A549 (cell line): ENCODE measurements at regions not wholly inside any gene's neighbourhood (a gene's known extent, or its start where the extent isn't known, plus 50 kb on each side); places are given as distances from the start of the nearest gene placed in this dataset.
A peak's percentile ranks its signal among the peaks of the same experiment; 100 is the strongest.

Experiments
- ATAC-seq, 2 experiments: fragments of 200-7000 bp in 1 of 2; fragments of >200 bp in 1 of 2; cut with Nextera tagmentation in 1 of 2; cut with Tn5 transposase in 1 of 2; 3 replicates each; pipeline versions ENCODE4 v1.8.0 to v1.9.1; 2018 to 2020; ENCODE audit warnings: mild to moderate bottlenecking in 1 of 2, moderate library complexity in 1 of 2
- CTCF ChIA-PET: fragments of 300-600 bp; sonication (Branson Sonifier 250); formaldehyde crosslinking; extraction: SDS; loops from one replicate; lab custom pipeline; 2021; ENCODE audit warnings: antibody characterized with exemption, inconsistent platforms; lab: Yijun Ruan, JAX
- POLR2A ChIA-PET: fragments of 350-600 bp; formaldehyde crosslinking; extraction: SDS; loops from one replicate; lab custom pipeline; 2021; ENCODE audit warnings: antibody characterized with exemption, inconsistent platforms; lab: Yijun Ruan, JAX
- DNase-seq, 2 experiments: peaks; one replicate each; pipeline versions ENCODE4 v3.0.0 to v3.0.0-alpha.2; 2011 to 2016; ENCODE audit warnings: low read depth in 1 of 2, low spot score in 1 of 2
- FAIRE-seq: peaks from 2 replicates; lab custom pipeline; 2011; peaks lifted over from hg19 to GRCh38; lab: Jason Lieb, UNC
- H3K27ac ChIP-seq, 2 experiments: fragments of >200 bp; sonication (Bioruptor Twin); formaldehyde crosslinking; 3 replicates each; pipeline ENCODE4 v1.5.1; 2016 to 2017
- H3K4me1 ChIP-seq: fragments of >200 bp; sonication (Bioruptor Twin); formaldehyde crosslinking; 3 replicates; pipeline ENCODE4 v1.6.1; 2016
- H3K4me2 ChIP-seq: fragments of >200 bp; sonication (Bioruptor Twin); formaldehyde crosslinking; 3 replicates; pipeline ENCODE4 v1.6.1; 2016
- H3K4me3 ChIP-seq: fragments of >200 bp; sonication (Bioruptor Twin); formaldehyde crosslinking; 3 replicates; pipeline ENCODE4 v1.5.1; 2016
- H3K9me3 ChIP-seq: fragments of >200 bp; sonication (Bioruptor Twin); formaldehyde crosslinking; 3 replicates; pipeline ENCODE4 v1.6.1; 2016
- EHF ChIP-seq: fragments of 250-450 bp; sonication (Bioruptor Pico); IDR thresholded peaks from 2 replicates; pipeline ENCODE4 v1.5.0; 2020; ENCODE audit warnings: mild to moderate bottlenecking
- EHMT2 ChIP-seq: fragments of 200-600 bp; sonication (generic); IDR thresholded peaks from 2 replicates; pipeline ENCODE4 v1.6.1; 2016; ENCODE audit warnings: antibody characterized with exemption, low read depth, mild to moderate bottlenecking, moderate library complexity
- EP300 ChIP-seq, 2 experiments: fragments of >200 bp; sonication (Bioruptor Twin); formaldehyde crosslinking; IDR thresholded peaks; 2 replicates in 1 of 2; 3 replicates in 1 of 2; pipeline ENCODE4 v1.6.1; 2016 to 2017
- FOSB ChIP-seq: fragments of 250-450 bp; sonication (Bioruptor Pico); IDR thresholded peaks from 2 replicates; pipeline ENCODE4 v1.5.0; 2020; ENCODE audit warnings: mild to moderate bottlenecking, moderate library complexity
- FOXS1 ChIP-seq: fragments of 250-450 bp; sonication (Bioruptor Pico); IDR thresholded peaks from 2 replicates; pipeline ENCODE4 v1.5.0; 2020; ENCODE audit warnings: mild to moderate bottlenecking, moderate library complexity
- GATA3 ChIP-seq: IDR thresholded peaks from 2 replicates; pipeline ENCODE4 v1.6.1; 2012; ENCODE audit warnings: borderline replicate concordance
- HOXA7 ChIP-seq: fragments of 250-450 bp; sonication (Bioruptor Pico); IDR thresholded peaks from 2 replicates; pipeline ENCODE4 v1.5.0; 2020; ENCODE audit warnings: mild to moderate bottlenecking, moderate library complexity
- HOXB5 ChIP-seq: fragments of 250-450 bp; sonication (Bioruptor Pico); IDR thresholded peaks from 2 replicates; pipeline ENCODE4 v1.5.0; 2020; ENCODE audit warnings: mild to moderate bottlenecking, moderate library complexity
- JUNB ChIP-seq: fragments of >200 bp; sonication (Bioruptor Twin); formaldehyde crosslinking; IDR thresholded peaks from 2 replicates; pipeline ENCODE4 v1.6.1; 2016
- KDM1A ChIP-seq: fragments of 200-600 bp; sonication (generic); IDR thresholded peaks from 2 replicates; pipeline ENCODE4 v1.6.1; 2016; ENCODE audit warnings: low read depth, mild to moderate bottlenecking
- KDM5A ChIP-seq: fragments of 200-600 bp; sonication (generic); IDR thresholded peaks from 2 replicates; pipeline ENCODE4 v1.6.1; 2016; ENCODE audit warnings: antibody characterized with exemption, mild to moderate bottlenecking
- MAZ ChIP-seq: fragments of 150-350 bp; IDR thresholded peaks from 2 replicates; pipeline ENCODE4 v1.6.1; 2014; ENCODE audit warnings: antibody characterized with exemption, low read depth, low read length, borderline replicate concordance
- NPAS2 ChIP-seq: fragments of 250-450 bp; sonication (Bioruptor Pico); IDR thresholded peaks from 2 replicates; pipeline ENCODE4 v1.8.0; 2022; ENCODE audit warnings: mild to moderate bottlenecking, moderate library complexity, borderline replicate concordance
- NR3C1 ChIP-seq: fragments of >200 bp; sonication (Bioruptor Twin); formaldehyde crosslinking; IDR thresholded peaks from 3 replicates; pipeline ENCODE4 v1.6.1; 2017
- RAD21 ChIP-seq, 2 experiments: fragments of >200 bp in 1 of 2; sonication (Bioruptor Twin) in 1 of 2; formaldehyde crosslinking in 1 of 2; IDR thresholded peaks in 1 of 2; conservative IDR thresholded peaks in 1 of 2; 2 replicates in 1 of 2; 3 replicates in 1 of 2; pipeline ENCODE4 v1.6.1; 2012 to 2018; ENCODE audit warnings: inconsistent platforms in 1 of 2
- RARB ChIP-seq: fragments of 250-450 bp; sonication (Bioruptor Pico); IDR thresholded peaks from 2 replicates; pipeline ENCODE4 v1.8.0; 2021; ENCODE audit warnings: mild to moderate bottlenecking, moderate library complexity
- SREBF2 ChIP-seq: fragments of 450-650 bp; IDR thresholded peaks from 2 replicates; pipeline ENCODE4 v1.6.1; 2014; ENCODE audit warnings: mild to moderate bottlenecking, moderate library complexity
- TFCP2L1 ChIP-seq: fragments of 250-450 bp; sonication (Bioruptor Pico); IDR thresholded peaks from 2 replicates; pipeline ENCODE4 v1.5.0; 2021; ENCODE audit warnings: mild to moderate bottlenecking
- TP53 ChIP-seq: fragments of 250-450 bp; sonication (Bioruptor Pico); IDR thresholded peaks from 2 replicates; pipeline ENCODE4 v1.5.0; 2021; ENCODE audit warnings: mild to moderate bottlenecking, moderate library complexity
- ZFP36 ChIP-seq: fragments of 450-650 bp; IDR thresholded peaks from 2 replicates; pipeline ENCODE4 v1.6.1; 2014; ENCODE audit warnings: borderline replicate concordance; ENCODE audit not compliant: partially characterized antibody
- ZSCAN20 ChIP-seq: fragments of 250-450 bp; sonication (Bioruptor Pico); IDR thresholded peaks from 2 replicates; pipeline ENCODE4 v1.8.0; 2022; ENCODE audit warnings: mild to moderate bottlenecking, moderate library complexity
- WGBS: methylation state at CpG from one replicate; pipeline ENCODE4 v1.1.6; 2017; ENCODE audit errors: missing lambda C conversion rate; 5-methylcytosine and 5-hydroxymethylcytosine counted together
- TF ChIP-seq, protein P1 (sequence below): fragments of >200 bp; sonication (Bioruptor Twin); formaldehyde crosslinking; IDR thresholded peaks from 3 replicates; pipeline ENCODE4 v1.5.1; 2016
- TF ChIP-seq, protein P2 (sequence below): fragments of >200 bp; sonication (Bioruptor Twin); formaldehyde crosslinking; IDR thresholded peaks from 2 replicates; pipeline ENCODE4 v1.6.1; 2016
- TF ChIP-seq, protein P3 (sequence below): IDR thresholded peaks from 2 replicates; pipeline ENCODE4 v1.6.1; 2012

DNA sequence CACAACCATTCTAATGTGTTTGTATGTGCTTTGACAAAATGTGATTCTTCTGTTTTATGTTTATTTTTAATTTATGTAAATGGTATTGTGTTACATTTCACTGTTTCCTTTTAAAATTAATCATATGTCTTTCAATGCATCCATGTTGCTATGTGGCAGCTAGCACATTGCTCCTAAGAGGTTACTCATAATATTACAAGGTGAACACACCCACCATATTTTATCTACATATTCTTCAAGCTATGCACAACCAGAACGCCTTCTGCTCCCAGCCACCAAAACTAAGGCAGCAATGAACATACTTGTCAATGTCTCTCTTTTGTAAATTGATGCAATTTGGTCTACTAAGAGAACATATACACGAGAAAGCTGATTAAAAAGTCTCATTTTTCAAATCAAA, 160.6 kb upstream of the OSR1 start:
- Histone ChIP-seq H3K4me3 (no peak overlapping the region), H3K4me1 (no peaks in the 10 kb centered on the region), H3K4me2 (no peak overlapping the region), H3K9me3 (no peaks in the 10 kb centered on the region), H3K27ac (no peak overlapping the region)
- DNase-seq (no peak), FAIRE-seq (no peak), ATAC-seq (no peak)
- ChIA-PET POLR2A (no interaction called here), CTCF (interaction anchor here (0.5 to 1.3 kb wide), 3 partner anchors 10 to 148 kb away, joined by 3 to 4 read pairs (median 3); no protein-coding TSS in a partner anchor)
- WGBS = 65% methylated on average over 2 of the region's 2 CpGs
- TF ChIP-seq, protein P1, sequence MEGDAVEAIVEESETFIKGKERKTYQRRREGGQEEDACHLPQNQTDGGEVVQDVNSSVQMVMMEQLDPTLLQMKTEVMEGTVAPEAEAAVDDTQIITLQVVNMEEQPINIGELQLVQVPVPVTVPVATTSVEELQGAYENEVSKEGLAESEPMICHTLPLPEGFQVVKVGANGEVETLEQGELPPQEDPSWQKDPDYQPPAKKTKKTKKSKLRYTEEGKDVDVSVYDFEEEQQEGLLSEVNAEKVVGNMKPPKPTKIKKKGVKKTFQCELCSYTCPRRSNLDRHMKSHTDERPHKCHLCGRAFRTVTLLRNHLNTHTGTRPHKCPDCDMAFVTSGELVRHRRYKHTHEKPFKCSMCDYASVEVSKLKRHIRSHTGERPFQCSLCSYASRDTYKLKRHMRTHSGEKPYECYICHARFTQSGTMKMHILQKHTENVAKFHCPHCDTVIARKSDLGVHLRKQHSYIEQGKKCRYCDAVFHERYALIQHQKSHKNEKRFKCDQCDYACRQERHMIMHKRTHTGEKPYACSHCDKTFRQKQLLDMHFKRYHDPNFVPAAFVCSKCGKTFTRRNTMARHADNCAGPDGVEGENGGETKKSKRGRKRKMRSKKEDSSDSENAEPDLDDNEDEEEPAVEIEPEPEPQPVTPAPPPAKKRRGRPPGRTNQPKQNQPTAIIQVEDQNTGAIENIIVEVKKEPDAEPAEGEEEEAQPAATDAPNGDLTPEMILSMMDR = no peak
- TF ChIP-seq EHMT2 = no peak
- TF ChIP-seq HOXB5 = no peak

DNA sequence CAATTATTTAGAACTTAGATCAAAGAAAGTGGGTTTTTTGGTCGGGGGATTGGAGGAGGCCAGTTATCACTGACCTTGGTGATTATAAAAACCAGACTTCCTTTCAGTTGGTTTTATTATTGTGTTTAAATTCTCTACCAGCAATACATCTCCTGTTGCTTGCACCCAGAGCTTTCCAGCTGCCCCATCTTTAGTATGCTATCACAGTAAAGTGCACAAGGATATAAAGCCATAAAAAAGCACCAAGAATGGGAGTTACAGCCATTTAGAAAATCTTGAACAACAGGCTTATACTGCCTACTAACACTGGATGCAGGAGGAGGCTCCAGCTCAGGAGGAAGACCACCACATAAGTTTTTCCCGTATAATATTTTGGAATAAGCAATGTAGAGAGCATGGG, 148.7 kb upstream of the OSR1 start:
- POLR2A ChIA-PET = no interaction called here
- FAIRE-seq = no peak

DNA sequence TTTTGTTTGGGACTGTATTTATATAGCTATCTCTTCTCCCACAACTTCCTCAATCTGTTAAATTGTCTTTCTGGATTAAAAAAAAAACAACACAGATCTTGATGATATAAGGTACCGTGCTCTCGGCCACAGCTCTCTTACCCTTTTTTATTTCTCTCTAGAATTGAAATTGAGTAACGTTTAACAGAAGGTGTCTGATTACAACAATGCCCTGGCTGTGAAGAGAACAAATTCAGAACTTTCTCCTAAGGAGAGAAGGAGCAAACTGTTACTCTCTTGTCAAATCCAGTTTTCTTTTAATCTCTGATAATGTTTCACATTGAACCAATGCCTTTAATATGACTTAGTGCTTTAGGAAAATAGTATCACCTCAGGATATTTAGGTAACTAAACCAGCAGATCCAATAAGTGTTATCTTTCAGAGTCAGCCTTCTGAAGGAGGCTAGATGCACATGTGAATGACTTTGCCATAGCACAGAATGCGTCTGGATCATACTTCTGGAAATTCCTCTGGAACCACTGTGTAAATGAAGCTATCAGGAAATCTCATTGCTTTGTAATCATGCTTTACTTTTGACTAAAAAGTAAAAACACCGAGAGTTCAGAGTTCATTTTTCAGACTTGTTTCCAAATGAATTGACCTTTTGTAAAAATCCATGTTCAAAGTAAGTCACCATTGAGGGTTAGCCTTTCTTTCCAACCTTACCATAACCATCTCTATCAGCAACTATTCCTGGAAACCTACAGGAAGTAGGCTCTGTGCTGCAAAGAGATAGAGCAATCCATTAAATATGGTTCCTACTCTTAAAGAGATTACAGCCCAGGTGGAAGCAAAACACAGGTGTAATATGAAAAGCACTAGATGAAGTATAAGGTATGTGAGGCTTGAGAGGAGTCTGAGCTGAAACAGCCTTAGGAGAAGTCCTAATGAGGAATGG, 147.0 kb upstream of the OSR1 start:
- ATAC-seq = peak in 1 of 2 experiments; percentile 40; a peak in 3 of 6 replicates
- POLR2A ChIA-PET = no interaction called here
- peak; percentile 32 for FAIRE-seq

More for the DNA sequence above, 148.7 kb upstream of the OSR1 start:
- Histone ChIP-seq H3K9me3 (no peaks in the 10 kb centered on the region), H3K4me3 (no peak overlapping the region), H3K4me2 (no peak overlapping the region), H3K4me1 (peaks cover 24% of the 10 kb centered on the region), H3K27ac (no peak overlapping the region; a peak in 1 of 6 replicates)
- CTCF ChIA-PET = interaction anchor here (1.2 kb wide), 1 partner anchor 9 kb away, joined by 3 read pairs; no protein-coding TSS in a partner anchor
- DNase-seq = no peak
- whole genome bisulfite sequencing = 87% methylated on average over 2 of the region's 2 CpGs
- no peak for ATAC-seq
- TF ChIP-seq NR3C1 (no peak), KDM5A (no peak), TP53 (CRISPR knock-in tag) (no peak), RARB (no peak), KDM1A (no peak), MAZ (no peak), RAD21 (conservative IDR thresholded peaks at IDR 0.05 in 1 of 2, IDR thresholded peaks at IDR 0.05 in 1 of 2) (no peak), NPAS2 (CRISPR knock-in tag) (no peak)

DNA sequence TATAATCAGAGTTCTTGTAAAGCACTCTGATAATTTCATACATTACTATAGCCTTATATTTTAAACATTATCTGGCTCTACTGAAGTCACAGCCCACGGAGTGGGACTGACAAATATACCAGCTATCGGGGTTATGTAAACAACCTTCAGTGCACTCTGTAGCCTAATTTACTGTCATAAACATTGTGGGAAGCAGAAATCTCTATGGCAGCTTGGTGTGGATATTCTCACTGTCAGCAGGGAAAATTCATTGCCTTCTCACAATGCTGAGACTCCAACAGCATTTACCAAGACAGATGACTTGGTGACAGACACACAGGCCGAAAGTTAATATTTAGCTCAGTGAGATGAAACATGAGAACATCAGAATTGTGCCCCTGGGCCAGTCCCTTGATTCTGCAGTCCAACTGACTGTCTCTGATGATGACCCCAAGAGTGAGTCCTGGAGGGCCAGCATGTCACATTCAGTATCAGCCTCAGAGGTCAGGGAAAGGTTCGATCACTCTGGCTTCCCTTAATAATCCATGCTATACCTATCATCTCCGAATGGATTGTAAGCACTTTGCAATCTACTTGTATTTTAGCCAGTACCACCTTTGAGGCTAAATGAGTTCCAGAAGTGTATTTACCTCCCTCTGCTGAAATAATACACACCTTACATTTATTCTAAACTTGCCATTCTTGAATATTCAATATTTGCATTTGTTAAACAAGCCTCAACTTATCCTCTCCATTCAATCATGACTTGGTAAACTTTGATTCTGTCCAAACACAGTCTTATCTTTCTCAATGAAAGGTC, 146.2 kb upstream of the OSR1 start:
- WGBS = under 1% methylated on average over 5 of the region's 5 CpGs
- ATAC-seq (peak; percentile 90 to 94), DNase-seq (peak; percentile 28 to 81), FAIRE-seq (peak; percentile 28)
- peak overlapping the region; percentile 66 for H3K4me2 ChIP-seq
- H3K27ac ChIP-seq = peak overlapping the region; percentile 41 to 71
- H3K4me1 ChIP-seq = peaks cover 24% of the 10 kb centered on the region
- POLR2A ChIA-PET = no interaction called here
- H3K9me3 ChIP-seq = no peaks in the 10 kb centered on the region
- CTCF ChIA-PET = interaction anchor here (1.1 to 1.2 kb wide), 2 partner anchors 19 to 32 kb away, joined by 4 to 5 read pairs; no protein-coding TSS in a partner anchor
- no peak overlapping the region for H3K4me3 ChIP-seq
- TF ChIP-seq ZFP36 = no peak
- TF ChIP-seq EP300 (IDR thresholded peaks at IDR 0.05) = peak in 1 of 2 experiments; percentile 8; a peak in 1 of 5 replicates
- TF ChIP-seq, protein P2, sequence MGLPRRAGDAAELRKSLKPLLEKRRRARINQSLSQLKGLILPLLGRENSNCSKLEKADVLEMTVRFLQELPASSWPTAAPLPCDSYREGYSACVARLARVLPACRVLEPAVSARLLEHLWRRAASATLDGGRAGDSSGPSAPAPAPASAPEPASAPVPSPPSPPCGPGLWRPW = no peak
- TF ChIP-seq HOXA7 (CRISPR knock-in tag) = no peak
- peak; percentile 44; the same call in 1 of the 2 replicates for TF ChIP-seq HOXB5
- no peak for TF ChIP-seq EHMT2
- TF ChIP-seq GATA3 = peak; percentile 79
- TF ChIP-seq EHF (CRISPR knock-in tag) = no peak
- TF ChIP-seq NPAS2 (CRISPR knock-in tag) = no peak
- no peak for TF ChIP-seq JUNB
- TF ChIP-seq, protein P3, sequence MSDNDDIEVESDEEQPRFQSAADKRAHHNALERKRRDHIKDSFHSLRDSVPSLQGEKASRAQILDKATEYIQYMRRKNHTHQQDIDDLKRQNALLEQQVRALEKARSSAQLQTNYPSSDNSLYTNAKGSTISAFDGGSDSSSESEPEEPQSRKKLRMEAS = no peak
- TF ChIP-seq ZSCAN20 (CRISPR knock-in tag) = no peak
- no peak for TF ChIP-seq RARB

More for the DNA sequence above, 147.0 kb upstream of the OSR1 start:
- CTCF ChIA-PET = interaction anchor here (1.1 to 1.4 kb wide), 3 partner anchors 9 to 31 kb away, joined by 3 to 5 read pairs (median 4); no protein-coding TSS in a partner anchor
- WGBS = 38% methylated on average over 5 of the region's 5 CpGs
- DNase-seq = no peak
- H3K27ac ChIP-seq = peak overlapping the region; percentile 41 to 71; a peak in 4 of 6 replicates
- TF ChIP-seq FOSB (no peak), RAD21 (conservative IDR thresholded peaks at IDR 0.05 in 1 of 2, IDR thresholded peaks at IDR 0.05 in 1 of 2) (no peak), TFCP2L1 (CRISPR knock-in tag) (no peak), FOXS1 (CRISPR knock-in tag) (no peak), SREBF2 (no peak), GATA3 (0 out of 2 replicates have a peak, but pooled peaks have one; percentile 40)
- H3K9me3 ChIP-seq = no peaks in the 10 kb centered on the region
- no peak overlapping the region for H3K4me3 ChIP-seq
- peaks cover 24% of the 10 kb centered on the region for H3K4me1 ChIP-seq
- peak overlapping the region; percentile 66 for H3K4me2 ChIP-seq
